Ramos (cell line): ENCODE measurements at regions not wholly inside any gene's neighbourhood (a gene's known extent, or its start where the extent isn't known, plus 50 kb on each side); places are given as distances from the start of the nearest gene placed in this dataset.

ENCODE experiments used
- in situ Hi-C: fragments of 300-500 bp; cut with MboI; formaldehyde crosslinking; loops from one replicate; pipeline ENCODE4 v1.14.3; 2022; ENCODE audit warnings: low sequenced_read_pairs; ENCODE audit not compliant: unreplicated experiment

- in situ Hi-C loops, result no loop called here
Observed at GRCh38 chr6:105568751-105569150, 165.9 kb upstream of the PREP start.

GRCh38 chr6:105568142-105568541, 165.3 kb upstream of the PREP start:
- in situ Hi-C loops, result no loop called here

GRCh38 chr6:105567140-105567539, 164.3 kb upstream of the PREP start:
- in situ Hi-C loops, result no loop called here

GRCh38 chr6:105566503-105566902, 163.6 kb upstream of the PREP start:
- in situ Hi-C loops, result no loop called here

- in situ Hi-C loops, result no loop called here
Observed at GRCh38 chr6:105564121-105564902, 161.4 kb upstream of the PREP start.

- in situ Hi-C loops, result no loop called here
Observed at GRCh38 chr6:105562027-105562426, 159.1 kb upstream of the PREP start.

- in situ Hi-C loops, result no loop called here
Observed at GRCh38 chr6:105561486-105561885, 158.6 kb upstream of the PREP start.

- in situ Hi-C loops, result no loop called here
Observed at GRCh38 chr6:105560611-105561066, 157.8 kb upstream of the PREP start.

- in situ Hi-C loops, result no loop called here
Observed at GRCh38 chr6:105557291-105557690, 154.4 kb upstream of the PREP start.

GRCh38 chr6:105553171-105553570, 150.3 kb upstream of the PREP start:
- in situ Hi-C loops, result no loop called here

GRCh38 chr6:105550955-105551620, 148.2 kb upstream of the PREP start:
- in situ Hi-C loops, result no loop called here

GRCh38 chr6:105546754-105547153, 143.9 kb upstream of the PREP start:
- in situ Hi-C loops, result no loop called here

- in situ Hi-C loops, result no loop called here
Observed at GRCh38 chr6:105545947-105546731, 143.3 kb upstream of the PREP start.

- in situ Hi-C loops, result no loop called here
Observed at GRCh38 chr6:105545228-105545920, 142.5 kb upstream of the PREP start.

GRCh38 chr6:105539911-105540310, 137.0 kb upstream of the PREP start:
- in situ Hi-C loops, result no loop called here

- in situ Hi-C loops, result no loop called here
Observed at GRCh38 chr6:105537981-105538578, 135.2 kb upstream of the PREP start.

- in situ Hi-C loops, result no loop called here
Observed at GRCh38 chr6:105536961-105537360, 134.1 kb upstream of the PREP start.

GRCh38 chr6:105533301-105533700, 130.4 kb upstream of the PREP start:
- in situ Hi-C loops, result no loop called here

- in situ Hi-C loops, result no loop called here
Observed at GRCh38 chr6:105526225-105526872, 123.5 kb upstream of the PREP start.
